ENCODE measurements at regions not wholly inside any gene's neighbourhood (a gene's known extent, or its start where the extent isn't known, plus 50 kb on each side); places are given as distances from the start of the nearest gene placed in this dataset.

DNA sequence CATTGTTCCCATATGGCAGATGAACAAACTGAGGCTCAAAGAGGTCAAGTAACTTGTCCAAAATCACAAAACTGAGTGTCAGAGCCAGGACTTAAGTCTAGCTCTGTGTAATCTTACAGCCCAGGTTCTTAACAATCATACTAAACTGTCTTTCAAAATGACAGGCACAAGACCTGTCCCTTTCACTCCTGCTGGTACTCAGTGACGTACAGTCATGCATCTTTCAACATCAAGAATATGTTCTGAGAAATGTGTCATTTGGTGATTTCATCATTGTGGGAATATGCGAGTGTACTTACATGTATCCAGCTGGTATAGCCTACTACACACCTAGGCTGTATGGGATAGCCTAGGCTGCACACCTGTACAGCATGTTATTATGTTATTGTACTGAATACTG is 646.8 kb upstream of the WWC1 start:
- no peak overlapping the region for H3K4me3 ChIP-seq
- no peak overlapping the region for H3K27ac ChIP-seq
- TF ChIP-seq, protein P1, sequence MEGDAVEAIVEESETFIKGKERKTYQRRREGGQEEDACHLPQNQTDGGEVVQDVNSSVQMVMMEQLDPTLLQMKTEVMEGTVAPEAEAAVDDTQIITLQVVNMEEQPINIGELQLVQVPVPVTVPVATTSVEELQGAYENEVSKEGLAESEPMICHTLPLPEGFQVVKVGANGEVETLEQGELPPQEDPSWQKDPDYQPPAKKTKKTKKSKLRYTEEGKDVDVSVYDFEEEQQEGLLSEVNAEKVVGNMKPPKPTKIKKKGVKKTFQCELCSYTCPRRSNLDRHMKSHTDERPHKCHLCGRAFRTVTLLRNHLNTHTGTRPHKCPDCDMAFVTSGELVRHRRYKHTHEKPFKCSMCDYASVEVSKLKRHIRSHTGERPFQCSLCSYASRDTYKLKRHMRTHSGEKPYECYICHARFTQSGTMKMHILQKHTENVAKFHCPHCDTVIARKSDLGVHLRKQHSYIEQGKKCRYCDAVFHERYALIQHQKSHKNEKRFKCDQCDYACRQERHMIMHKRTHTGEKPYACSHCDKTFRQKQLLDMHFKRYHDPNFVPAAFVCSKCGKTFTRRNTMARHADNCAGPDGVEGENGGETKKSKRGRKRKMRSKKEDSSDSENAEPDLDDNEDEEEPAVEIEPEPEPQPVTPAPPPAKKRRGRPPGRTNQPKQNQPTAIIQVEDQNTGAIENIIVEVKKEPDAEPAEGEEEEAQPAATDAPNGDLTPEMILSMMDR (IDR thresholded peaks at IDR 0.05): no peak
- no peak for DNase-seq (ENCODE audit: low spot score)

DNA sequence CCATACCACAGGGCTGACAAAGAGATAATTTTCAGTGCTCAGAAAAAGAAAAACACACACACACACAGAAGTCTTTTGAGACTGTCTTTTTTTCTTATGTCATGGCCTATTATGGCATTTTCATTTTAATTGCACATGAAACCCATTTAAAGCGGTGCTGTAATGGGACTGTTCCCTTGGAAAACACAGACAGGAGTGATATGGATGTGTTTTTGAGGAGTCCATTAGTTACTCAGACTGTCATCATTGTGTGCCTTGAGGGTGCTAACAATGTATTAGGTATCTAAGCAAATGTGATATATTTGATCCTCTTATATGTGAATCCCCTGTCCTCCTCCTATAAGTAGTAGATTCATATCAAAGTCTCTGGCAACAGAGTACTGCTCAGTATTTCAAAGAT is 642.0 kb upstream of the WWC1 start:
- H3K4me3 ChIP-seq: no peak overlapping the region
- no peak for DNase-seq (ENCODE audit: low spot score)
- no peak overlapping the region for H3K27ac ChIP-seq
- TF ChIP-seq, protein P1 (IDR thresholded peaks at IDR 0.05): no peak

DNA sequence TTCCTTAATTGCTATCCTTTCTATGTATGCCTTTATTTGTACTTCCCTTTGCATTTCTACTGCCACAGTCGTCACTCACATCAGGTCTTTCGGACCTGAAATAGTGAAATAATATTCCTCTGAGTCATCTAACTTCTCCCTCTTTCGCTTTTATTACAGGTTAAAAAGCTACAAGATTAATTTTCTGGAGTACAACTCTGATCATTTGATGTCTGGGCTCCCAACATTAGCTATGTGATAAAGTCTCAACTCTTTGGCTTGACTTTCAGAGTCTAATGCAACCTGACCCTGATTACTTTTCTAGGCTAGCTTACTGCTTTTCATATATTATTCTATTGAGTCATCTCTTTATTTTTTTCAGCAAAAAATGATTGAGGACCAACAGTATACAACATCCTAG is 638.8 kb upstream of the WWC1 start:
- TF ChIP-seq, protein P1 (IDR thresholded peaks at IDR 0.05): no peak
- Histone ChIP-seq H3K4me3 (no peak overlapping the region), H3K27ac (no peak overlapping the region)
- no peak for DNase-seq (ENCODE audit: low spot score)

DNA sequence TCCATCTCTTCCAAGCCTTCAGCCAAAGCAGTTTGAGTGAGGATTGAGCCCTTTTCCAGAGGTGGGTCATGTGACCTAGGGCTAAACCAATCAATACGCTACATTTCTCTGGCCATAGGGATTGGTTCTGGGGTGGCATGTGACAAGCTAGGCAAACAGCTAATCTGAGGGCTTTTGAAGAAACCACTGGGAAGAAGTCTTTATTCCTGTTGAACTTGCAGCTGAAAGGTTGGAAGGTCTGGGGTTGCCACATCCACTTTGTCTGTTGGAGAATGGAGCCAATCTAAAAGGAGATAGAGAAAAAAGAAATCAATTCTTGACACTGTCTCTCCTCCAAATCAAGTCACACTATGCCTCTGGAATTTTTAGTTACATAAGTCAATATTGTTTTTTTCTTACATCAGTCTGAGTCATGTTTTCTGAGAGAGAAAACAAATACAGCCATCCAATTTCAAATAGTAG is 637.8 kb upstream of the WWC1 start:
- Histone ChIP-seq H3K4me3 (no peak overlapping the region), H3K27ac (no peak overlapping the region)
- DNase-seq (ENCODE audit: low spot score): no peak
- TF ChIP-seq, protein P1 (IDR thresholded peaks at IDR 0.05): no peak

DNA sequence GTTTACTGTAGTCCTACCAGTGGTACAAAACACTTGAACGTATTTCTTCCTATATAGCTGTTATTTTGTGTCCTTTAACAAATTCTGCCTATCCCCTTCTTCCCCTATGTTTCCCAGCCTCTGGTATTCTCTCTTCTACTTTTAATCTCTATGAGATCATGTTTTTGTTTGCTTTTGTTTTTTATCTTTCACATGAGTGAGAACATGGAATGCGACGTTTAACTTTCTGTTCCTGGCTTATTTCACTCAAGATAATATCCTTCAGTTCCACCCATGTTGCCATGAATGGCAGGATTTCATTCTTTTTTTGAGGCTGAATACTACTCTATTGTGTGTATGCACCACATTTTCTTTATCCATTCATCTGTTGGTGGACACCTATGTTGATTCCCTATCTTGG is 634.4 kb upstream of the WWC1 start:
- no peak for DNase-seq (ENCODE audit: low spot score)
- Histone ChIP-seq H3K27ac (no peak overlapping the region), H3K4me3 (no peak overlapping the region)
- TF ChIP-seq, protein P1 (IDR thresholded peaks at IDR 0.05): no peak

DNA sequence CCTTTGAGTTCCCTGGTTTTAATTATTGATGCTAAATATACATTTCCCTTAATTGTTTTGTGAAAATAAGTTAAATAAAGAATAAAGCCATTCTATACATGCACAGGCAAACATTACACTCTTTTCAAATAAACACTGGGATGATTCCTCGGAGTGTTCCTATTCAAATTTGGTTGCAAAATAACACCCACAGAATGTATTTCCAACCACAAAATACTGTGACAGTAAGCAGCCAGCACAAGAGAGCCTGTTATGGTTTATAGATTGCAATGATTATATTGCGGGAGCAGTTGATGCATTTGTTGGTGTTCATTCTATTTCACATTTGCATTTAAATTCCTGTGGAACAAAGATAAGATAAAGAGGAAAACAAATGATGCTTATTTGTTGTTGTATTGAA is 632.6 kb upstream of the WWC1 start:
- Histone ChIP-seq H3K4me3 (no peak overlapping the region), H3K27ac (no peak overlapping the region)
- TF ChIP-seq, protein P1 (IDR thresholded peaks at IDR 0.05): no peak
- no peak for DNase-seq (ENCODE audit: low spot score)

DNA sequence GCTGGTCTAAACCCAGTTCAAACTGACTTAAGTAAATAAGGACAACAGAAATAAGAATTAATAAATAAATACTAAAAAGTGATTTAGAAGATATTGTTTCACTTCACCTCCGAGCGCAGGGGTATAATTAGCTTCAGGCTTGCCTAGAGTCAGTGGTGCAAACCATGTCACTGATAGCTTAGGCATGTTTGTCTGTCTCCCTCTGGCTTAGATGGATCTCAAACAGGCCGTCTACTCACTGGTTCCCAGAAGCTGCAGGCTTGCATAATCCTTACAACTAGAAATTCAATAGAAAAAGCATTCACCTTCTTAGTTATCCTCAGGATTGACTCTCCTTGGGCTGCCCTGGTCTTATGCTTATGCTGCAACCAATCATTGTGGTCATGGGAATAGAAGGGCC is 629.8 kb upstream of the WWC1 start:
- TF ChIP-seq, protein P1 (IDR thresholded peaks at IDR 0.05): no peak
- Histone ChIP-seq H3K27ac (no peak overlapping the region), H3K4me3 (no peak overlapping the region)
- DNase-seq (ENCODE audit: low spot score): no peak
